BLaER1 treated with 17β-estradiol and CSF1 and Interleukin-3, amounts not matched to agents 10 nM and 100 nM (cell line): ENCODE measurements at regions not wholly inside any gene's neighbourhood (a gene's known extent, or its start where the extent isn't known, plus 50 kb on each side); places are given as distances from the start of the nearest gene placed in this dataset.

ENCODE experiments used
- H3K27ac ChIP-seq, 11 experiments: shearing (Covaris generic); formaldehyde crosslinking; 2 replicates each; pipeline ENCODE4 v1.8.1; 2022
- H3K27me3 ChIP-seq, 11 experiments: shearing (Covaris generic); formaldehyde crosslinking; 2 replicates each; pipeline ENCODE4 v1.8.1; 2022
- H3K36me3 ChIP-seq, 11 experiments: shearing (Covaris generic); formaldehyde crosslinking; 2 replicates each; pipeline ENCODE4 v1.8.1; 2022
- H3K4me1 ChIP-seq, 10 experiments: shearing (Covaris generic); formaldehyde crosslinking; 2 replicates each; pipeline ENCODE4 v1.8.1; 2022
- H3K4me2 ChIP-seq, 11 experiments: shearing (Covaris generic); formaldehyde crosslinking; 2 replicates each; pipeline ENCODE4 v1.8.1; 2022
- H3K4me3 ChIP-seq, 10 experiments: shearing (Covaris generic); formaldehyde crosslinking; 2 replicates each; pipeline ENCODE4 v1.8.1; 2022
- H3K9ac ChIP-seq, 11 experiments: shearing (Covaris generic); formaldehyde crosslinking; 2 replicates each; pipeline ENCODE4 v1.8.1; 2022
- H3K9me3 ChIP-seq, 11 experiments: shearing (Covaris generic); formaldehyde crosslinking; replicated peaks in 1 of 11; 2 replicates each; pipeline ENCODE4 v1.8.1; 2022
- H4K20me1 ChIP-seq, 11 experiments: shearing (Covaris generic); formaldehyde crosslinking; 2 replicates each; pipeline ENCODE4 v1.8.1; 2022
- Cebpa-rat ChIP-seq, 11 experiments: shearing (Covaris generic); IDR thresholded peaks; 2 replicates each; pipeline ENCODE4 v1.8.1; 2022

- Histone ChIP-seq H3K27me3 (no peaks in the 10 kb centered on the region), H3K9ac (peak overlapping the region in 8 of 11 experiments; percentile 7 to 44 (median 36); a peak in 10 of 22 replicates), H3K4me3 (no peak overlapping the region), H3K4me1 (peaks cover 44 to 82% (median 76%) of the 10 kb centered on the region in 10 experiments), H3K9me3 (no peaks in the 10 kb centered on the region), H3K36me3 (peaks cover 85 to 99% (median 98%) of the 10 kb centered on the region in 11 experiments), H3K27ac (peak overlapping the region in 5 of 11 experiments; percentile 10 to 44 (median 15); a peak in 7 of 22 replicates), H4K20me1 (peaks cover 66 to 100% (median 80%) of the 10 kb centered on the region in 11 experiments), H3K4me2 (peak overlapping the region; percentile 48 to 81 (median 72))
- TF ChIP-seq Cebpa-rat (IDR thresholded peaks at IDR 0.05): no peak
These were observed 351.9 kb downstream of the SEC14L1 start for GRCh38 chr17:77492446-77493237.

- H3K9me3 ChIP-seq: no peaks in the 10 kb centered on the region
- peaks cover 78 to 98% (median 95%) of the 10 kb centered on the region in 11 experiments for H3K36me3 ChIP-seq
- H3K4me1 ChIP-seq: peaks cover 44 to 75% (median 70%) of the 10 kb centered on the region in 10 experiments
- no peaks in the 10 kb centered on the region for H3K27me3 ChIP-seq
- no peak for TF ChIP-seq Cebpa-rat (IDR thresholded peaks at IDR 0.05)
- H3K9ac ChIP-seq: peak overlapping the region in 8 of 11 experiments; percentile 7 to 44 (median 29); a peak in 7 of 22 replicates
- H4K20me1 ChIP-seq: peaks cover 60 to 93% (median 73%) of the 10 kb centered on the region in 11 experiments
- H3K4me2 ChIP-seq: peak overlapping the region; percentile 48 to 81 (median 72)
- no peak overlapping the region for H3K4me3 ChIP-seq
- H3K27ac ChIP-seq: peak overlapping the region in 5 of 11 experiments; percentile 10 to 44 (median 15); a peak in 8 of 22 replicates
These were observed 352.6 kb downstream of the SEC14L1 start for GRCh38 chr17:77493238-77493820.

GRCh38 chr17:77493901-77494663, 353.3 kb downstream of the SEC14L1 start:
- peak overlapping the region; percentile 48 to 81 (median 72) for H3K4me2 ChIP-seq
- peak overlapping the region in 4 of 11 experiments; percentile 3 to 41 (median 25); a peak in 5 of 22 replicates for H3K9ac ChIP-seq
- peaks cover 53 to 90% (median 66%) of the 10 kb centered on the region in 11 experiments; a peak in 21 of 22 replicates for H4K20me1 ChIP-seq
- no peaks in the 10 kb centered on the region for H3K27me3 ChIP-seq
- no peak overlapping the region for H3K4me3 ChIP-seq
- TF ChIP-seq Cebpa-rat (IDR thresholded peaks at IDR 0.05): no peak
- no peaks in the 10 kb centered on the region for H3K9me3 ChIP-seq
- peak overlapping the region in 6 of 11 experiments; percentile 10 to 47 (median 32); a peak in 8 of 22 replicates for H3K27ac ChIP-seq
- H3K36me3 ChIP-seq: peaks cover 75 to 96% (median 93%) of the 10 kb centered on the region in 11 experiments
- peaks cover 44 to 68% (median 63%) of the 10 kb centered on the region in 10 experiments for H3K4me1 ChIP-seq

- peak overlapping the region; percentile 48 to 81 (median 70) for H3K4me2 ChIP-seq
- no peaks in the 10 kb centered on the region for H3K9me3 ChIP-seq
- H3K27me3 ChIP-seq: no peaks in the 10 kb centered on the region
- H3K27ac ChIP-seq: peak overlapping the region in 7 of 11 experiments; percentile 4 to 47 (median 21); a peak in 9 of 22 replicates
- no peak overlapping the region for H3K4me3 ChIP-seq
- peaks cover 45 to 90% (median 62%) of the 10 kb centered on the region in 11 experiments; a peak in 21 of 22 replicates for H4K20me1 ChIP-seq
- peaks cover 74 to 96% (median 93%) of the 10 kb centered on the region in 11 experiments for H3K36me3 ChIP-seq
- TF ChIP-seq Cebpa-rat (IDR thresholded peaks at IDR 0.05): no peak
- H3K4me1 ChIP-seq: peaks cover 44 to 60% (median 55%) of the 10 kb centered on the region in 10 experiments
- H3K9ac ChIP-seq: peak overlapping the region in 4 of 11 experiments; percentile 28 to 41 (median 34); a peak in 5 of 22 replicates
These were observed 354.1 kb downstream of the SEC14L1 start for GRCh38 chr17:77494664-77495435.

- TF ChIP-seq Cebpa-rat (IDR thresholded peaks at IDR 0.05): no peak
- Histone ChIP-seq H3K4me1 (peaks cover 43 to 53% (median 48%) of the 10 kb centered on the region in 10 experiments), H3K27ac (peak overlapping the region in 4 of 11 experiments; percentile 4 to 44 (median 13); a peak in 4 of 22 replicates), H3K9ac (peak overlapping the region in 5 of 11 experiments; percentile 1 to 29 (median 9); a peak in 4 of 22 replicates), H3K9me3 (no peaks in the 10 kb centered on the region), H3K4me2 (peak overlapping the region in 2 of 11 experiments; percentile 70 to 76; a peak in 2 of 22 replicates), H3K27me3 (no peaks in the 10 kb centered on the region), H4K20me1 (peaks cover 38 to 86% (median 57%) of the 10 kb centered on the region in 11 experiments; a peak in 21 of 22 replicates), H3K36me3 (peaks cover 70 to 96% (median 91%) of the 10 kb centered on the region in 11 experiments), H3K4me3 (no peak overlapping the region)
These were observed 354.8 kb downstream of the SEC14L1 start for GRCh38 chr17:77495575-77495974.

- no peak for TF ChIP-seq Cebpa-rat (IDR thresholded peaks at IDR 0.05)
- no peaks in the 10 kb centered on the region for H3K27me3 ChIP-seq
- peaks cover 35 to 45% (median 39%) of the 10 kb centered on the region in 10 experiments for H3K4me1 ChIP-seq
- H3K9ac ChIP-seq: peak overlapping the region in 2 of 11 experiments; percentile 23 to 44; a peak in 1 of 22 replicates
- H3K4me3 ChIP-seq: no peak overlapping the region
- H3K4me2 ChIP-seq: no peak overlapping the region
- peaks cover 29 to 78% (median 51%) of the 10 kb centered on the region in 11 experiments; a peak in 20 of 22 replicates for H4K20me1 ChIP-seq
- H3K36me3 ChIP-seq: peaks cover 65 to 96% (median 90%) of the 10 kb centered on the region in 11 experiments
- H3K9me3 ChIP-seq: no peaks in the 10 kb centered on the region
- H3K27ac ChIP-seq: peak overlapping the region in 1 of 11 experiments; percentile 36; a peak in 1 of 22 replicates
These were observed 355.6 kb downstream of the SEC14L1 start for GRCh38 chr17:77496401-77496801.

GRCh38 chr17:77496831-77497577, 356.2 kb downstream of the SEC14L1 start:
- Histone ChIP-seq H3K9me3 (no peaks in the 10 kb centered on the region), H3K4me2 (no peak overlapping the region), H3K27me3 (no peaks in the 10 kb centered on the region), H4K20me1 (peaks cover 28 to 76% (median 53%) of the 10 kb centered on the region in 11 experiments; a peak in 20 of 22 replicates), H3K27ac (peak overlapping the region in 3 of 11 experiments; percentile 8 to 36 (median 11); a peak in 3 of 22 replicates), H3K36me3 (peaks cover 60 to 96% (median 85%) of the 10 kb centered on the region in 11 experiments), H3K4me1 (peaks cover 29 to 39% (median 33%) of the 10 kb centered on the region in 10 experiments), H3K4me3 (no peak overlapping the region), H3K9ac (peak overlapping the region in 5 of 11 experiments; percentile 3 to 44 (median 18); a peak in 3 of 22 replicates)
- TF ChIP-seq Cebpa-rat (IDR thresholded peaks at IDR 0.05): no peak
